B cell (primary cell): ENCODE measurements at regions not wholly inside any gene's neighbourhood (a gene's known extent, or its start where the extent isn't known, plus 50 kb on each side); places are given as distances from the start of the nearest gene placed in this dataset.

Experiments
- ATAC-seq: fragments of 200-7000 bp; cut with Tn5 transposase; one replicate; pipeline ENCODE4 v1.10.0; 2021; ENCODE audit warnings: low read depth, mild to moderate bottlenecking, moderate number of reproducible peaks, moderate library complexity
- CTCF ChIA-PET: fragments of 350-600 bp; sonication (Branson Sonifier 250); formaldehyde crosslinking; loops from one replicate; lab custom pipeline; 2021; ENCODE audit warnings: antibody characterized with exemption, inconsistent platforms; lab: Charles Lee
- POLR2A ChIA-PET: fragments of 350-600 bp; sonication (Branson Sonifier 250); formaldehyde crosslinking; loops from one replicate; lab custom pipeline; 2021; ENCODE audit warnings: antibody characterized with exemption; lab: Charles Lee
- DNase-seq: peaks from one replicate; pipeline ENCODE4 v3.0.0; 2013
- H2AFZ ChIP-seq: 2 replicates; pipeline ENCODE4 v1.6.1; 2012; ENCODE audit warnings: mild to moderate bottlenecking, low read depth, low read length; ENCODE audit not compliant: insufficient read depth, poor library complexity, severe bottlenecking
- H3K27ac ChIP-seq, 2 donors: 1 replicate in 1 of 2; 2 replicates in 1 of 2; pipeline ENCODE4 v1.5.1; 2012 to 2013; ENCODE audit warnings: low read length in 2 of 2, mild to moderate bottlenecking in 2 of 2, moderate library complexity in 1 of 2
- H3K27me3 ChIP-seq, 4 experiments: fragments of 200-600 bp in 1 of 4; sonication (generic) in 1 of 4; replicated peaks in 1 of 4; 1 replicate in 2 of 4; 2 replicates in 2 of 4; pipeline versions ENCODE4 v1.6.1 to v1.7.0; 2013 to 2016; ENCODE audit warnings: low read length in 3 of 4, mild to moderate bottlenecking in 2 of 4, mixed read lengths in 1 of 4, moderate library complexity in 1 of 4; ENCODE audit not compliant: insufficient read depth in 4 of 4, control insufficient read depth in 3 of 4; ENCODE audit errors: control extremely low read depth in 1 of 4
- H3K36me3 ChIP-seq, 2 experiments: replicated peaks in 1 of 2; 1 replicate in 1 of 2; 2 replicates in 1 of 2; pipeline versions ENCODE4 v1.6.1 to v1.7.1; 2013; ENCODE audit warnings: low read length in 1 of 2; ENCODE audit not compliant: insufficient read depth in 2 of 2, control insufficient read depth in 1 of 2; ENCODE audit errors: control extremely low read depth in 1 of 2, extremely low read depth in 1 of 2
- H3K4me1 ChIP-seq, 2 donors: fragments of 200-600 bp in 1 of 2; sonication (generic) in 1 of 2; 1 replicate in 1 of 2; 2 replicates in 1 of 2; pipeline versions ENCODE4 v1.5.1 to v1.6.1; 2013 to 2017; ENCODE audit warnings: low read length in 2 of 2; ENCODE audit not compliant: control insufficient read depth in 2 of 2, insufficient read depth in 2 of 2
- H3K4me2 ChIP-seq: replicated peaks from 2 replicates; pipeline ENCODE3; 2012; ENCODE audit warnings: mild to moderate bottlenecking, low read depth, low read length; ENCODE audit not compliant: poor library complexity, severe bottlenecking
- H3K4me3 ChIP-seq, 5 experiments: fragments of 200-600 bp in 1 of 5; sonication (generic) in 1 of 5; 1 replicate in 3 of 5; 2 replicates in 2 of 5; pipeline versions ENCODE4 v1.5.1 to v1.7.0; 2011 to 2016; ENCODE audit warnings: low read length in 4 of 5, mild to moderate bottlenecking in 4 of 5, low read depth in 2 of 5, control low read depth in 1 of 5, moderate library complexity in 1 of 5; ENCODE audit not compliant: insufficient read depth in 1 of 5; ENCODE audit errors: control extremely low read depth in 1 of 5, extremely low read depth in 1 of 5
- H3K79me2 ChIP-seq: fragments of 200-600 bp; sonication (generic); one replicate; pipeline ENCODE4 v1.6.0; 2016; ENCODE audit warnings: low read length; ENCODE audit not compliant: control insufficient read depth, insufficient read depth
- H3K9ac ChIP-seq: fragments of 200-600 bp; sonication (generic); 2 replicates; pipeline ENCODE4 v1.6.1; 2017; ENCODE audit warnings: mild to moderate bottlenecking, low read length, moderate library complexity
- H3K9me3 ChIP-seq, 3 donors: one replicate each; pipeline versions ENCODE4 v1.6.1 to v1.7.1; 2013; ENCODE audit warnings: low read length in 2 of 3; ENCODE audit not compliant: control insufficient read depth in 2 of 3, insufficient read depth in 1 of 3; ENCODE audit errors: control extremely low read depth in 1 of 3
- H4K20me1 ChIP-seq: 2 replicates; pipeline ENCODE4 v1.6.0; 2012; ENCODE audit warnings: mild to moderate bottlenecking, low read length; ENCODE audit not compliant: insufficient read depth, control insufficient read depth, poor library complexity, severe bottlenecking
- H3K27ac Mint-ChIP-seq: one replicate; pipeline ENCODE4 v1.8.0; 2021; ENCODE audit warnings: mixed read lengths
- H3K27me3 Mint-ChIP-seq: one replicate; pipeline ENCODE4 v1.8.0; 2021; ENCODE audit warnings: mixed read lengths
- H3K4me1 Mint-ChIP-seq: one replicate; pipeline ENCODE4 v1.8.0; 2021; ENCODE audit warnings: mixed read lengths
- H3K4me3 Mint-ChIP-seq: one replicate; pipeline ENCODE4 v1.8.0; 2021; ENCODE audit warnings: mixed read lengths
- H3K9me3 Mint-ChIP-seq: one replicate; pipeline ENCODE4 v1.8.0; 2022; ENCODE audit warnings: mixed read lengths; ENCODE audit not compliant: insufficient read depth
- CTCF ChIP-seq: fragments of 200-600 bp; IDR thresholded peaks from one replicate; pipeline ENCODE4 v1.8.0; 2022; ENCODE audit warnings: antibody characterized with exemption, mild to moderate bottlenecking
- EZH2 ChIP-seq: IDR thresholded peaks from 2 replicates; pipeline ENCODE4 v1.6.1; 2012; ENCODE audit warnings: borderline replicate concordance, low read depth, mild to moderate bottlenecking, moderate library complexity, low read length; ENCODE audit not compliant: insufficient read depth, poor library complexity, severe bottlenecking
- WGBS: methylation state at CpG from one replicate; pipeline ENCODE4 v1.1.5; 2013; ENCODE audit warnings: missing lambda C conversion rate; ENCODE audit not compliant: insufficient coverage; 5-methylcytosine and 5-hydroxymethylcytosine counted together
- intact Hi-C: fragments of 100-400 bp; cut with micrococcal nuclease; formaldehyde crosslinking; loops from one replicate; pipeline ENCODE4 v1.10.0; 2022

DNA sequence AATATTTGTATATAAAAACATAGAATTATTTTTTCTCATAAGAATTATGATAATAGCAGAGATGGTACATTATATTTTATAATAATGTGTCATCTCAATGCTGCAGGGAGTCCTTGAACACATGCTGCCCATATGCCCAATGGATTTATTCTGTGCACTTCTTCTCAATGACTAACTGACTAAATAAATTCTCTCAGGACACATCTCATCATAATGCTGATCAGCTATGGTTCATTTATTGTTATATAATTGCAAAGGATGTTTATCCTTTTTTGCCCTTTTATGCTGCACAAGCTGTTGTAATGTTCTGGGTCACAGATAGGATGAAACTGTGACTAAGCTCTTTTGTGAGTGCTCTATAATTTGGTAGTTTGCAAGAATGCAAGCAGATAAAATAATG is 1273.3 kb upstream of the ATXN8OS start:
- no peak overlapping the region for H3K4me2 ChIP-seq
- H3K9ac ChIP-seq: no peak overlapping the region
- H3K36me3 ChIP-seq: no peaks in the 10 kb centered on the region
- ChIA-PET POLR2A (no interaction called here), CTCF (no interaction called here)
- TF ChIP-seq EZH2: no peak
- TF ChIP-seq CTCF: no peak
- H3K9me3 Mint-ChIP-seq: no peaks in the 10 kb centered on the region
- H3K27ac Mint-ChIP-seq: no peak overlapping the region
- ATAC-seq: no peak
- intact Hi-C loops: no loop called here
- H3K4me3 ChIP-seq: no peak overlapping the region
- DNase-seq: no peak
- H3K79me2 ChIP-seq: no peaks in the 10 kb centered on the region
- H3K27ac ChIP-seq: no peak overlapping the region
- peaks cover 0 to 4% (median 0%) of the 10 kb centered on the region in 3 donors for H3K9me3 ChIP-seq
- H3K4me3 Mint-ChIP-seq: no peak overlapping the region
- no peaks in the 10 kb centered on the region for H3K4me1 ChIP-seq
- H3K4me1 Mint-ChIP-seq: no peaks in the 10 kb centered on the region
- H3K27me3 Mint-ChIP-seq: no peaks in the 10 kb centered on the region
- no peak overlapping the region for H2AFZ ChIP-seq
- no peaks in the 10 kb centered on the region for H3K27me3 ChIP-seq
- H4K20me1 ChIP-seq: no peaks in the 10 kb centered on the region

- Mint-ChIP-seq H3K27ac (no peak overlapping the region), H3K4me1 (no peaks in the 10 kb centered on the region), H3K27me3 (no peaks in the 10 kb centered on the region), H3K9me3 (peaks cover 2% of the 10 kb centered on the region), H3K4me3 (no peak overlapping the region)
- POLR2A ChIA-PET: no interaction called here
- TF ChIP-seq CTCF (no peak), EZH2 (no peak)
- H3K4me2 ChIP-seq: no peak overlapping the region
- no peaks in the 10 kb centered on the region for H3K27me3 ChIP-seq
- H3K36me3 ChIP-seq: no peaks in the 10 kb centered on the region
- intact Hi-C loops: no loop called here
- ATAC-seq (no peak), DNase-seq (no peak)
- CTCF ChIA-PET: no interaction called here
- no peaks in the 10 kb centered on the region for H3K4me1 ChIP-seq
- H3K4me3 ChIP-seq: no peak overlapping the region
- WGBS: 90% methylated on average over 4 of the region's 7 CpGs
- H3K79me2 ChIP-seq: no peaks in the 10 kb centered on the region
- no peaks in the 10 kb centered on the region for H3K9me3 ChIP-seq
- H3K27ac ChIP-seq: no peak overlapping the region
- H4K20me1 ChIP-seq: no peaks in the 10 kb centered on the region
- H3K9ac ChIP-seq: no peak overlapping the region
- no peak overlapping the region for H2AFZ ChIP-seq
Measured at GRCh38 chr13:68816715-68817114, 1290.9 kb upstream of the ATXN8OS start.
